HG02642 (cell line): ENCODE measurements at regions not wholly inside any gene's neighbourhood (a gene's known extent, or its start where the extent isn't known, plus 50 kb on each side); places are given as distances from the start of the nearest gene placed in this dataset.
"Not testable (repeated sequence)": the region's sequence is repeated elsewhere in the genome, so short reads cannot be mapped to it uniquely, and the experiment has no call there.

Experiments used
- ATAC-seq: cut with Tn5 transposase; IDR thresholded peaks from one replicate; pipeline ENCODE4 v1.9.1; 2021; ENCODE audit warnings: mild to moderate bottlenecking; ENCODE audit not compliant: unreplicated experiment, poor library complexity

DNA sequence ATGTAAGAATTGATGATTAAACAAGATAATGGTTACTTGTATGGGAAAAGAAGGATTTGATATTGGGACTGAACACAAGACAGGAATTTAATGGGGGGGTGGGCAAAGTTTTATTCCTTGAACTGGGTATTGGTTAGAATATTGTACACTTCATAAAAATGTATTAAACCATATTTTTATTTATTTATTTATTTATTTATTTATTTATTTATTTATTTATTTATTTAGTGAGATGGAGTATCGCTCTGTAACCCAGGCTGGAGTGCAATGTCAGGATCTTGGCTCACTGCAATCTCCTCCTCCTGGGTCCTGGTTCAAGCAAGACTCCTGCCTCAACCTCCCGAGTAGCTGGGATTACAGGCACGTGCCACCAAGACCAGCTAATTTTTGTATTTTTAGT, 287.1 kb upstream of the SLITRK5 start:
- ATAC-seq: no peak

DNA sequence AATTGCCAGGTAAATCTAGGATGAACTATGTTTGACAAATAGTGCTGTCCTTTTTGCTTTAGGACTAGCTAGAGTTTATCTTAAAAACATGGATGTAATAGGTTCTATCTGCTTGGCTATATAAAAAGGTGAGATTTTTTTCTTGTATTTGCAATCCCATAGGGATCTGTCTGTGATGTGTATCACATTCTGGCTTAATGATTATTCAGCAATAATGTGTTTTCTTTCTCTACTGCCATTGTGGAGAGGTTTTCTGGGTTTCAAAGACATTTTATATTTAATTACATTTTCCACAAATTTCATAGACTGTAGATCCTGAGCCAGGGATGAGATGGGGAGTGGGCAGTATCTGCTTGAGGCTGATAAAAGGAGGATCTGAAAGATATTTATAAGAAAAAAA, 277.8 kb upstream of the SLITRK5 start:
- no peak for ATAC-seq

DNA sequence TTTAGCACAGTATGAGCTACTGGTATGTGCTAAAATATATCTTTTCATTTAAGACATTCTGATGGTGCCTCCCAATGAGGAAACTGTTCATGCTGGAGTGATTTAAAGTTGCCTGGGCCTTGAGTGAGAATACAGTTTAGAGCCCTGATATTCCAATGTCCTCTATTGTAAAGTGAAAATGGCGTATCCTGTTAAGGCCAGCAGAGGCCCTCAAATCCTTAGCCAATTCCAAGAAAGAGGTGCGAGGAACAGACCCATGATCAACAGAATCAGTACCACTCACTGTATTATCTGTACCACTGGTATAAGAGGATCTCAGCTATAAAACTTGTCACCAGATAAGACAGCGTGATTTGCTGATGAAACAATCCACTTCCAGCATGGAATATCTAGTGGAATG, 273.1 kb upstream of the SLITRK5 start:
- no peak for ATAC-seq

DNA sequence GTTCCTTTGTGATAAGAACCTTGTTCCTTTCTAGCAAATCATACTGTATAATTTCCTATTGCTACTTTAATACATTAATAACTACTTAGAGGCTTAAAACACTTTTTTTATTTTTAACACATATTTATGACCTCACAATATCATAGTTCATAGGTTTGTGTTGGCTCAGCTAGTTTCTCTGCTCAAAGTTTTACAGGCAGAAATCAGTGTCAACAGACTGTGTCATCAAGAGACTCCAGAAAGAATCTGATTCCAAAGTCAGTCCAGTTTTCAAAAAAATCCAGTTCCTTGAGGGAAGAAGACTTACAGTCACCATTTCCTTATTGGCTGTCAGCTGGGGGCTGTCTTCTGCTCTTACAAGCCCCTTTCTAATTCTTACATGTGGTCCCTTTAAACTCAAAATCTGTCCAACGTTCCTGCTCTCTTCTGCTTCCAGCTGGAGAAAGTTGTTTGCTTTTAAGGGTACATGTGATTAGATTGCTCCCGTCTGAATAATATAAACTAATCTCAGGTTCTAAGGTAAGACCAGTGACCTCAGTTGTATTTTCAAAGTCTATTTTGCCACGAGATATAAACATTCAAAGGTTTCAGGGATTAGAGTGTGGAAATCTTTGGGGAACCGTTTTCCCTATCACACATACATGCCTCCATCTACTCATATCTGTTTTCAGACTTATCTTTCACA, 267.3 kb upstream of the SLITRK5 start:
- ATAC-seq: no peak

DNA sequence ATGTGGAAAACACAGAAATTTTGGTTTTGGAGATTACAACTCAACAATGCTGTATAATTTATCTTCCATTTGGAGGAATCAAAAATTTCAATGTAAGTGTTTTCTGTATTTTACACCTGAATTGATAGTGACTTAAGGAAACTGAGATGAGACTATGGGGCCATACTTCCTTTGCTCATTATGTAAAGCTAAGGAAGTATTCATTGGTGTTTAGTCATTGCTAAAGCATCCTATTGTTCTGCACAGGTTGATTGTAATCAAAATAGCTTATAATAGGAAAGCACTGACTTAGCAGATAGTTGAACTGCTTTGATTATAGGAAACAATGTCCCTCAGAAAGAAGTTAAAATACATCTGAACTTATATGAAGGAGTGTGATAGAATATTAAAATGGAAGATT, 244.4 kb upstream of the SLITRK5 start:
- ATAC-seq: no peak

DNA sequence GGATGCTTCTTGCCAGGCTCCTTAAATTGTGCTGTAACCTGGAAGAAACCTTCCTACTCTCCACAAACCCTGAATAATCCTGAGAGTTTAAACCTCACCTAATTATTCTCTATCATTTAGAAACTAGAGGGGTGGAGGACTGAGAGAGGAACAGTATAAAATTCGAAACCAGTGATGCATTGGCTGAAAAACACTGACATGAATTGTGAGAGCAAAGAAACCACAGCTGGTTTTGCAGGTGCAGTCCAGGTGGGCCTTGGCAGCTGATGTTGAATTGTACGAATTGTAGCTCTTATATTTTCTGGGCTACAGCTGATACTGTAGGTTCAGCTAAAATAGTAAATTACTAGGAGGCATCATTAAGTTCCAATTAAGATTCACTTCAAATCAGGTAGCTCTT, 227.0 kb upstream of the SLITRK5 start:
- no peak for ATAC-seq

DNA sequence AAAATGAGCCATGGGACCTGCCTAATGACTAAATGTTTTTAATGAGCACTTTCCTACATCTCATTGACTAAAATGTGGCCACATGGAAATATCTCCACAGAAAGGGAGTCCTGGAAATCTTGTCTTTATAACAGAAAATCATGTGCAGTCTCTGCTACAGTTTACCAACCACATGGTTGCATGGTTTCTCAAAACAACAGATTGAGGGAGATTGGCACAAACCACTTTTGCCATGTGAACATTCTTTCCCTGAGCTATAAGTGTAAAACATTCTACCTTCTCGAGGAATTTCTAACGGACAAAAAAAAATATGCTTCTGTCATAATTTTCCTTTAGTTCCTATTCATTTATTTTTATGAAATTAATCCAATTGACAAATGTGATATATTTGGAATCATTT, 218.9 kb upstream of the SLITRK5 start:
- no peak for ATAC-seq

DNA sequence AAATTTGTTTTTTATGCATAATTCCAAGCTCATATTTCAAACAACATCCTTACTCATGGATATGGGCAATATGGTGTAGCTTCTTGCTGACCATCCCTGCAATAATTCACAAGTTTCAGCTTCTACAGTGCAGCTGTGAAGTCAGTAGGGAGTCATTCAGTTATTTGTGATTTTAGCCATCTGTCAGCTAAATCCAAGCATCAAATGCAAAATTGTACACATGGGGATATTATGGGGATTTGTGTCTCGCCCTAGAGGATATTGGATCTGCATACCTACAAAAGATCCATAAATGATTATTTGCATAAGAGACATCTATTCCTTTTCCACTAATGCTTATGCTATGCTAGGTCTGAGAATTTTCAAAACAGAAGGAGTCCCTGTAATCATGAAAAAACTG, 217.9 kb upstream of the SLITRK5 start:
- no peak for ATAC-seq

DNA sequence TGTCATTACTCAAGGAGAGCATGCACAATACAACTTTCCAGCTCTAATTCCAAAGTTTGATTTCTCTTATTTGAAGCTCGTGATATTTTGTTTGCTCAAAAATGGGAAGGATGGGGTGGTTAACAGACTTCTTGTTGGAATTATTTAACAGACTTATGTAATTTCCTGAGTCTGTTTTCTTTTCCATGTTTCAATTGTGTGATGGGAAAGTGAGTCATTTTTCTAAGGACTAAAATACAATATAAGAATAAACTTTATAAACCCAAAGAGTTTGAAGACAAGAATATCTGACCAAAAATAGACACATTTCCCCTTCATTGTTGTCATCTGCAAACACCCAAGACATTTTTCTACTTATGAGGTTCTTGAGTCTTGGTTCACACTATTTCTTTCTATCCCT, 211.8 kb upstream of the SLITRK5 start:
- no peak for ATAC-seq

DNA sequence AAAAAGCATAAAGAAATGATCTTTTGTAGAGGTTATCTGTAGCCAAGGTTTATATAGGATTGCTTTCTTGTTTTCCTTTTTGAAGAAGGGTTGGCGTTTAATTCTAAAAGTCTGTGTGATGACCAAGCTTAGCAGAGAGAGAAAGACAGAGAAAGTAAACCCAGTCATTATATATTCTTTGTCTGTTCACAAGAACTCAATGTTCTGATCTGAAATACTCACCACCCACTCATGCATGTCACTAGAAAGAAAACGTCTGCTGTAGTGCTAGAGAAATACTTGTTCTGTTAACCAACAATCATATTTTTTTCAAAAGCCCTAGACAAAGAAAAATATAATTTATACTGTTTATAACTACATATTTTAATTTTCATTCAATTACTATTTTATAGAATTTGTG, 173.7 kb upstream of the SLITRK5 start:
- ATAC-seq: no peak

DNA sequence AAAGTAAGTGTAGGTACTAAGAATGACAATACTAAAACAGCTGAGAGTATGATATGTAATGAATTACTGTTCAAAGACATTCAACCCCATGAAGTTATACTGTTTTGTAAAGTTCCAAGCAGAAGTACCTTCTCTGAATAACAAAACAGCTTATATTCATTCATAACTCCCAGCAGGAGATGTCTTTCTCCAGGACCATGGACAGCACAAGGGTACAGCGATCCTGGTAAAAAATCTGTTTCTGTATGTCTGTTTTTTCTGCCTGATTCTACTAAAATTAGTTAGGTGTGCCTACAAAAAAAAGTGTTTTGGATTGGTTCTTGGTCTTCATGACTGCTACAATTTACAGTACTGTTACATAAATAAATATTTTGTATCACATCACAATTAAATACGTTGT, 172.5 kb upstream of the SLITRK5 start:
- no peak for ATAC-seq

DNA sequence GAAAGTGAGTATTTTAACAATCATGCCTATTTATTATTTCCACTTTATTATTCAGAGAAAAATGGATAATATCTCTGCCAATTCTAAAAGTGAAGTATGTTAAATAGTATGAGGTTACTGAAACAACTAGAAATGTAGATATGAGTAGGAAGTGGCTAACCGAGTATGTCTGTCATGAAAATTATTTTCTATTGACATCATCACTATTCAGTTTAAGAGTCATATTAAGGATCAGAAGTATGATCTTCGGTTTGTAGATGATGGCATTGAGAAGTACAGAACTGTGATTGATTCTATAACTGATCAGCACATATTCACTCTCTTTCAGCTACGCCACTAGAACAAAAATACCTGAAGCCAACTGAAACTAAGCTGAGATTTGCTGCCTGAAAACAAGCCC, 146.4 kb upstream of the SLITRK5 start:
- ATAC-seq: no peak

DNA sequence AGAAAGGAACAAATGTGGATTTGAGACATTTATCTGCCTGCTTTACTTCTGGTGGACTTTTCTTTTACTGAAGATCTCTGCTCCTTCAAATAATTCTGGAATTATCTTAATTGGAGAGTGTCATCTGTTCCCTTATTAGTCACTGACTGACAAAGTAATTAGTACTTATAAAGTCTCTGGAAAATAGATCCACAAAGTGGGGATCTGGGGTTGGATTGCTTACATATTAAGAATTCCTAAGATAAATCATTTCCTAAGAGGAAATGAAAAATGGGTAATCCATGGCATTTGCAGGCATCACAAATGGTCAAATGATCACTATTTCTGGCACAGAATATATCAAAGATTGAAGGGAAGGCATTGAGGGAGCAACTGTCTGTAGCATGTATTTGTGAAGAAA, 137.4 kb upstream of the SLITRK5 start:
- ATAC-seq: no peak

DNA sequence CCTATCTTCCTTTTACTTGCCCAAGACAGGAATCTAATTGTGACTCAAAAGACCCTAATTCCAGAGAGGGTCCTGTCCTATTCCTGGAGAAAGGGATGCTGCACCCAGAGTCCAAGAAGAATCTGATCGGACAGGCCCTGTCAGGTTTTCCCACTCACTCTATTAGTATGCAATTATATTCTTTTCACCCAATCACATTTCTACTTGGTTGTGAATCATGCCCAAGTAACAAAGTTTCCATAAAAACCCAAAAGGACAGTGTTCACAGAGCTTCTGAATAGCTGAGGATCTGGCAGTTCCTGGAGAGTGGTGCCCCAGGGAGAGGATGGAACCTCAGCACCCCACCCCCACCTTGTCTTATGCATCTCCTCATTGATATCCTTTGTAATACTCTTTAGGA, 135.3 kb upstream of the SLITRK5 start:
- ATAC-seq: no peak

DNA sequence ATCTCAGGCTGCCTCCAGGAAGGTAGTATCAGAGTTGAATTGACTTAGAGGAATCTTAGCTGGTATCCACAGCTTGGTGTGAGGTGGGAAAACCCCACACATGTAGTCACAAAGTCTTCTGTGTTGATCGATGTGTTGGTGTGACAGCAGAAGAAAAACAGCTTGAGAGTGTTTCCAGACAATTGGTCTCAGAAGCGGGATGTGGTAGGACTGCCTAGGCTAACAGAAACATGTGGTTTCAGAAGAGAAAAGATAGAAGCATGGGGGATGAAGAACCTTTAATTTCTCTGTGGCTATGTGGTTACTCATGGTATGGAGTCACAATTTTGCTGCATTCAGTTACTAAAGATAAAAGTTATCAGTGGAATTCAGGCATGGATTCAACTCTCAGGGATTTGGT, 134.7 kb upstream of the SLITRK5 start:
- ATAC-seq: no peak

DNA sequence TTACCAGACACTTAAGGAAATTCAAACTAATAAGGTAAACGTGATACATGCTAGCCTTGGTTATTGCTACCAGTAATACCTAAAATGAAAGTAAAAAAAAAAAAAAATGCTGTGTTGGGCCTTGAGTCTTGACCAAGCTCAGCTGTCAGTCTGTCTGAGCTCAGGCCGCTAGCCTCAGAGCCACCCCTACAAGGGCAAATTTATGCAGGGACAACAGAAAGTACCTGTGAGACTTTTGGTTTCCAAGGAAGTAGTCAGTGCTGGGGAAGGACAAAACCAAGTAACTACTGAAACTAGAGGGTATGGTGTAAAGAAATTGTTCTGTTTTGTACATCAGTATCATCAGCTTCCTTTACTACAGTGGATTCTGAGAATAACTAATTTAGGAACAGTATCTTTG, 134.3 kb upstream of the SLITRK5 start:
- ATAC-seq: peak; percentile 58

DNA sequence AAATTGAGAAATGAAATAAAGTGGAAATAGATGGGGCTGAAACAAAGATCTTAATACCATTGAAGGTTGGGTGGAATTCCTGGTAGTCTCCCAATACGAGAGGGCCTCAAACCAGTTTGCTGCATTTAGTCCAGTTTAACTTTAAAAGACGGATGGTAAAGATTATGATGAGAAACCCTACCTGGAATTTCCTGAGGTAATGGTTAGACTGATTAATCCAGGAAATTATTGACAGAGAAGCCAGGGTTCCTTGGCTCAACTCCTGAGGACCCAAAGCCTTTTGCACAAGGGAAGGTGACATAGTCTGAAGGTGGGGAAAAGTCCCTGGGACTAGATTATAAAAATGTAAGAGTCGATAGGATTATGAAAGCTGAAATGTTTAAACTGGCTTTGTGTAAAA, 133.2 kb upstream of the SLITRK5 start:
- ATAC-seq: no peak

DNA sequence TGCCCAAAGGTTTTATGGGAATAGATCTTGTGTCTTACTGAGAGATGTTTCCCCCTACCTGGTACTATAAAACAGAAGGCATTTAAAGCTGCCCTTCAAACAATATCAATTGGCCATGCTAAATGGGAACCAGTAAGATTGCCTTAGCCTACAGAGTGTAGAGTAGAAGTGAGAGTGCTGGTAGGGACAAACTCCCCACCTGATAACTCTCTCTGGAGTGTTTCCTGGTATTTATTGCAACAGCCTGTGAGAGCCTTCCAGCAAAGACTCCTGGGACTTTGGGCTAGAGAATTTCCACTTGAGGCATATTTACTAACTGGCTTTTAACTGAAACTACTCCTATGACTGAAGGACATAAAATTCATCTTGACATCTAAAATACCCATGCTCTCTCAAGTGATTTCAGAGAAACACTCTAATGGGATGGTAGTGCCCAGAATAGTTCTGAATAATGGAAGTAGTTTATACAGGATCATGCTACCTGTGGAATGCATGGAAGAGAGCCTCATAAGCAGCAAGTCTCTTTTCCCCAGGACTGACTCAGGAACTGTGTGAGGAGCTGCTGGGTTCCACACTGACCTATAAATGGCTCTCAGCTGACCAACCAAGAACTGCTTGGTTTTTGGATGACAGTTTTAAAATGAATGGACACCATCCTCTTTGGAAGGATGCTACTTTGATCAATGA, 132.7 kb upstream of the SLITRK5 start:
- no peak for ATAC-seq

DNA sequence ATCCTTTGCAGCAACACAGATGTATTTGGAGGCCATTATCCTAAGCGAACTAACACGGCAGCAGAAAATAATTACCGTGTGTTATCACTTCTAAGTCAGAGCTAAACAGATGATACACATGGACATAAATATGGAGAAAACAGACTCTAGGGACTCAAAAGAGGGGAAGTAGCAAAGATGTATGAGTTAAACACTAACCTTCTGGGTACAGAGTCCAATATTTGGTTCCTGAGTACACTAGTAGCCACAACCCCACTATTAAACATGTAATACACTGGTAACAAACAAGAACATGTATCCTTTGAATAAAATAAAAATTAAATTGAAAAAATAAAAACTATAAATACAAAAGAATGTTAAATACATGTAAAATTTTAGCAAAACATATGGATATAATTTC, 118.0 kb upstream of the SLITRK5 start:
- ATAC-seq: no peak

DNA sequence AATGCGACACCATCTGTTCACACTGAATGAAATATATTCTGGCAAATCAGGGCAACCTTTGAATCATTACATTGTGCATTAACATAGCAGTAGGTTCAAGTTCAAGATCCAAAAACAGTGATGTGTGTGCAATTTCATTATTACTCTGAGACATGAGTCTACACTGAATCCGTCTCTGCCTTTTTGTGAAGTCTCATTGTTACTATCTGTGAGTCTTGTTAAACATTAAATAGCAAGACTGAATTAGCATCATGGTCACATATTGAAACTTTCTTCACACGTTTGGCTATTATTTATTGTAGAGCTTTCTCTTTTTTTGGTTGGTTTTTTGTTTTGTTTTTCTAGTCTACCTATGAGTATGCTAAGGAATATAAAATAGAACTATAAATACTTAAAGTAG, 117.1 kb upstream of the SLITRK5 start:
- ATAC-seq: no peak

DNA sequence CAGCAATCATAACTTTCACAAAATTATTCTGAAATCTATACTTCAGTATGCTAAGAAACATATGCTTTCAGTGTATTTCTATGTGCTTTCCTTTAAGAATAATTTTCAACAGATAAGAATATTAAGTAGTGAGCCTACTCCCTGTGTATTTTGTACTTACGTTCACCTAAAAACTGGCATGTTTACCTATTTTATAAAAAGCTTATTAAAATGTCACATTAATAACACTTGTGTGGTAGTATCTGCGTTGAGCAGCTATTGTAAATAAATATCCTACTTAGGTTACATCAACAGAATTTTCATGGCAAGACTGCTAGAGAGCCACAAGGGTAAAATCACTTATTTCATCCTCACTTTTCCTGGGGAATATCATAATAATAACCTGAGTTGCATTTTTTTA, 113.4 kb upstream of the SLITRK5 start:
- ATAC-seq: no peak

DNA sequence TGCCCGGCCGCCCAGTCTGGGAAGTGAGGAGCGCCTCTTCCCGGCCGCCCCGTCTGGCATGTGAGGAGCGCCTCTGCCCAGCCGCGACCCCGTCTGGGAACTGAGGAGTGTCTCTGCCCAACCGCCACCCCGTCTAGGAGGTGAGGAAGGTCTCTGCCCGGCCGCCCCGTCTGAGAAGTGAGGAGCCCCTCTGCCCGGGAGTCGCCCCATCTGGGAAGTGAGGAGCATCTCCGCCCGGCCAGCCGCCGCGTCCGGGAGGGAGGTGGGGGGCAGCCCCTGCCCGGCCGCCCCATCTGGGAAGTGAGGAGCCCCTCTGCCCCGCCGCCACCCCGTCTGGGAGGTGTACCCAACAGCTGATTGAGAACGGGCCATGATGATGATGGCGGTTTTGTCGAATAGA, 109.6 kb upstream of the SLITRK5 start:
- ATAC-seq: not testable (repeated sequence)
